PC-3 (cell line): ENCODE measurements at regions not wholly inside any gene's neighbourhood (a gene's known extent, or its start where the extent isn't known, plus 50 kb on each side); places are given as distances from the start of the nearest gene placed in this dataset.
"Not testable (repeated sequence)": the region's sequence is repeated elsewhere in the genome, so short reads cannot be mapped to it uniquely, and the experiment has no call there.

Experiments
- ATAC-seq: fragments of 200-7000 bp; cut with Tn5 transposase; 2 replicates; pipeline ENCODE4 v1.9.1; 2020; ENCODE audit warnings: mild to moderate bottlenecking, moderate library complexity
- BruUV-seq: library from RNA; stranded (reverse); fragments of 400-500 nt; replicated peaks from 2 replicates; lab custom pipeline; 2021; lab: Mats Ljungman, UMichigan
- CTCF ChIA-PET: fragments of 300-600 bp; sonication (Branson Sonifier 250); formaldehyde crosslinking; loops from one replicate; lab custom pipeline; 2022; ENCODE audit warnings: antibody characterized with exemption; lab: Charles Lee
- POLR2A ChIA-PET: fragments of 300-600 bp; sonication (Branson Sonifier 250); formaldehyde crosslinking; loops from one replicate; lab custom pipeline; 2022; ENCODE audit warnings: antibody characterized with exemption; ENCODE audit not compliant: unreplicated experiment; lab: Charles Lee
- DNase-seq: peaks from one replicate; pipeline ENCODE4 v3.0.0-alpha.2; 2015
- H2AFZ ChIP-seq: fragments of 300-600 bp; sonication (generic); 2 replicates; pipeline ENCODE4 v1.6.0; 2016; ENCODE audit warnings: antibody characterized with exemption, low read length
- H3F3A ChIP-seq: fragments of 300-600 bp; sonication (generic); one replicate; pipeline ENCODE4 v1.6.0; 2017; ENCODE audit warnings: antibody characterized with exemption, low read length, control low read depth, mild to moderate bottlenecking; ENCODE audit not compliant: unreplicated experiment
- H3K27ac ChIP-seq: fragments of 300-600 bp; sonication (generic); 2 replicates; pipeline ENCODE4 v1.5.1; 2016; ENCODE audit warnings: mild to moderate bottlenecking, low read length
- H3K27me3 ChIP-seq: fragments of 300-600 bp; sonication (generic); 2 replicates; pipeline ENCODE4 v1.6.1; 2016; ENCODE audit warnings: low read length, mixed read lengths
- H3K36me3 ChIP-seq: fragments of 300-600 bp; sonication (generic); 2 replicates; pipeline ENCODE4 v1.6.1; 2016; ENCODE audit warnings: low read depth, mixed run types, low read length, mixed read lengths
- H3K4me1 ChIP-seq: fragments of 300-600 bp; sonication (generic); 2 replicates; pipeline ENCODE4 v1.5.1; 2016; ENCODE audit warnings: low read length; ENCODE audit not compliant: insufficient read depth
- H3K4me2 ChIP-seq: fragments of 300-600 bp; sonication (generic); 2 replicates; pipeline ENCODE4 v1.6.0; 2016; ENCODE audit warnings: low read length
- H3K4me3 ChIP-seq: fragments of 300-600 bp; sonication (generic); 2 replicates; pipeline ENCODE4 v1.5.1; 2016; ENCODE audit warnings: mild to moderate bottlenecking, low read length, mixed read lengths
- H3K79me2 ChIP-seq: fragments of 300-600 bp; sonication (generic); 2 replicates; pipeline ENCODE4 v1.6.1; 2017; ENCODE audit warnings: low read length, mixed read lengths
- H3K9ac ChIP-seq: fragments of 300-600 bp; sonication (generic); 2 replicates; pipeline ENCODE4 v1.6.0; 2016; ENCODE audit warnings: mild to moderate bottlenecking, low read length
- H3K9me2 ChIP-seq: fragments of 300-600 bp; sonication (generic); replicated peaks from 2 replicates; pipeline ENCODE4 v1.6.1; 2016; ENCODE audit warnings: mixed run types, low read length, mixed read lengths
- H3K9me3 ChIP-seq: fragments of 300-600 bp; sonication (generic); 2 replicates; pipeline ENCODE4 v1.6.1; 2016; ENCODE audit warnings: low read length, mixed read lengths
- H4K20me1 ChIP-seq: fragments of 300-600 bp; sonication (generic); 2 replicates; pipeline ENCODE4 v1.6.1; 2016; ENCODE audit warnings: low read length, mixed read lengths
- EZH2 ChIP-seq: fragments of 300-600 bp; sonication (generic); IDR thresholded peaks from one replicate; pipeline ENCODE4 v1.6.1; 2017; ENCODE audit warnings: antibody characterized with exemption, mild to moderate bottlenecking, low read length; ENCODE audit not compliant: unreplicated experiment
- EZH2phosphoT487 ChIP-seq: fragments of 300-600 bp; sonication (generic); IDR thresholded peaks from 2 replicates; pipeline ENCODE4 v1.6.1; 2018; ENCODE audit warnings: mild to moderate bottlenecking, antibody characterized with exemption, low read length, borderline replicate concordance
- intact Hi-C: fragments of 100-400 bp; cut with micrococcal nuclease; formaldehyde crosslinking; loops from 2 replicates; pipeline ENCODE4 v1.9.0; 2023
- TF ChIP-seq, protein P1 (sequence below): fragments of 300-600 bp; sonication (generic); conservative IDR thresholded peaks from 2 replicates; pipeline ENCODE4 v1.5.1; 2017; ENCODE audit warnings: antibody characterized with exemption, low read depth, mild to moderate bottlenecking, low read length

DNA sequence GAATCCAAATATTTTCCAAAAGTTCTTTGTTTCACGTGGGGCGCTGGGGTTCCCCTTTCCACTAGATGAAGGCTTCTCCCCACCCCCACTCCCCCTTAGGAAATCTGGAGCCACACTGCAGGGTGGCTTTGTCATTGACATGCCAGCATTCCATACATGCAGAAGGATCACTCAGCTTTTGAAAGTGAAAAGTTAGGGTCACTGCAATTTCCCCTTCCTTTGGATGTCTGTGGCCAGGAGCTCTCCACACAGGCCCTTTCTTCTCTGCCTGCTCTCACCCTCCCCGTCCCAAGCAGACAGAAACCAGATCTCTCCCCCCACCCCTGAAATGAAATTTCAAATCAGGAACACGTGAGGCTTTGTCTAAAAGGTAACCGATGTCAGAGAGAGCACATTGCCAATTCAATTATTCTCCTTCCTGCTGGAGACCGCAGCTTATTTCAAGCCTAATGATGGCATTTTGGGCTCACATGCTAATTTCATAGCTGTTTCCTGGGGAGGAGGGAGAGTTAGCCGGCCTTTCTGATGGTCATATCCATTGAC, 153.9 kb upstream of the RFLNA start:
- H3K9me3 ChIP-seq = no peaks in the 10 kb centered on the region
- H3K9ac ChIP-seq = no peak overlapping the region
- H3K4me2 ChIP-seq = no peak overlapping the region
- DNase-seq = no peak
- H3K79me2 ChIP-seq = no peaks in the 10 kb centered on the region
- H3K9me2 ChIP-seq = no peaks in the 10 kb centered on the region
- no peak for ATAC-seq
- ChIA-PET POLR2A (no interaction called here), CTCF (no interaction called here)
- H3K4me3 ChIP-seq = no peak overlapping the region
- no peaks in the 10 kb centered on the region for H3F3A ChIP-seq
- intact Hi-C loops = no loop called here
- H3K4me1 ChIP-seq = no peaks in the 10 kb centered on the region
- no peak overlapping the region for H2AFZ ChIP-seq
- BruUV-seq = no TSS peak
- H3K27me3 ChIP-seq = peaks cover 74% of the 10 kb centered on the region
- no peaks in the 10 kb centered on the region for H4K20me1 ChIP-seq
- H3K27ac ChIP-seq = no peak overlapping the region
- H3K36me3 ChIP-seq = no peaks in the 10 kb centered on the region
- TF ChIP-seq EZH2 (no peak), EZH2phosphoT487 (no peak)
- TF ChIP-seq, protein P1, sequence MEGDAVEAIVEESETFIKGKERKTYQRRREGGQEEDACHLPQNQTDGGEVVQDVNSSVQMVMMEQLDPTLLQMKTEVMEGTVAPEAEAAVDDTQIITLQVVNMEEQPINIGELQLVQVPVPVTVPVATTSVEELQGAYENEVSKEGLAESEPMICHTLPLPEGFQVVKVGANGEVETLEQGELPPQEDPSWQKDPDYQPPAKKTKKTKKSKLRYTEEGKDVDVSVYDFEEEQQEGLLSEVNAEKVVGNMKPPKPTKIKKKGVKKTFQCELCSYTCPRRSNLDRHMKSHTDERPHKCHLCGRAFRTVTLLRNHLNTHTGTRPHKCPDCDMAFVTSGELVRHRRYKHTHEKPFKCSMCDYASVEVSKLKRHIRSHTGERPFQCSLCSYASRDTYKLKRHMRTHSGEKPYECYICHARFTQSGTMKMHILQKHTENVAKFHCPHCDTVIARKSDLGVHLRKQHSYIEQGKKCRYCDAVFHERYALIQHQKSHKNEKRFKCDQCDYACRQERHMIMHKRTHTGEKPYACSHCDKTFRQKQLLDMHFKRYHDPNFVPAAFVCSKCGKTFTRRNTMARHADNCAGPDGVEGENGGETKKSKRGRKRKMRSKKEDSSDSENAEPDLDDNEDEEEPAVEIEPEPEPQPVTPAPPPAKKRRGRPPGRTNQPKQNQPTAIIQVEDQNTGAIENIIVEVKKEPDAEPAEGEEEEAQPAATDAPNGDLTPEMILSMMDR = no peak

DNA sequence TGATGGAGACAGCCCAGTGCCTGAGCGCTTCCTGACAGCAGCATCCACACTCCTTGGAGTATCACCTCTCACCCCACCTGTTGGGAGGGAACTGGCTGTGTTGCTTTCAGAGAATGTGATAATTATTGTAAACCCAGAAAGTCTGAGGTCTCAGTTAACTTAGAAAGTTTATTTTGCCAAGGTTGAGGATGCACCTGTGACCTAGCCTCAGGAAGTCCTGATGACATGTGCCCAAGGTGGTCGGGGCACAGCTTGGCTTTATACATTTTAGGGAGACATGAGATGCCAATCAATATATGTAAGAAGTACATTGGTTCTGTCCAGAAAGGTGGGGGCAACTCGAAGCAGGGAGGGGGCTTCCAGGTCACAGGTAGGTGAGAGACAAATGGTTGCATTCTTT, 153.3 kb upstream of the RFLNA start:
- H3K27ac ChIP-seq, H3K4me1 ChIP-seq, DNase-seq, H3K9me2 ChIP-seq, H2AFZ ChIP-seq, H4K20me1 ChIP-seq, H3K9ac ChIP-seq, H3K4me2 ChIP-seq, ATAC-seq, intact Hi-C loops, H3K9me3 ChIP-seq, CTCF ChIA-PET, H3K79me2 ChIP-seq, BruUV-seq, H3F3A ChIP-seq, H3K36me3 ChIP-seq, POLR2A ChIA-PET, H3K4me3 ChIP-seq: not testable (repeated sequence)
- peaks cover 75% of the 10 kb centered on the region for H3K27me3 ChIP-seq

DNA sequence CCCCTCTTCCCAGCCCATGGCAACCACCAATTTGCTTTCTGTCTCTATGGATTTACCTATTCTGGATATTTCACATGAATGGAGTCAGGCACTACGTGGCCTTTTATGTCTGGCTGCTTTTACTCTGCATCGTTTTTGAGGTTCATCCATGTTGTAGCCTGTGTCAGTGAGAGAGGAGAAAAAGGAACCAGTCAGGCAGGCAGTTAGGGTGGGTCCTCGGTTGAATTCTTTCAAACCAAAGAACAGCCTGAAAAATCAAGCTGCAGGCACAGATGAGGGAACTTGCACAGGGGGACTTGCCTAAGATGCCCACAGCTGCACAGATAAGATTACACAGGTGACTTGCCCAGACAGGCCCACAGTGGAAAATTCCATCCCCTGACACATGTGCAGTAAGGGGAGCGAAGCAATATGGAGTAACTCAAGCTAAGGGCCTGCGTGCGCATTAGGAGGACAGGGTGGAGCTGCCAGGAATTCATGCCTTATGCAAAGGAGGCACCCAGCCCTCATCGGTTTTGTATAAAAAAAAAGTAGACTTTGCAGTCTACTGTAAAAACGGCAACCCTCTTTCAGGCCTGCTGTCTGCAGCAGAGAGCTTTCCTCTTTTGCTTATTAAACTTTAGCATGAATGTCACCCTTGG, 152.4 kb upstream of the RFLNA start:
- Histone ChIP-seq H3K27ac (no peak overlapping the region), H3K4me1 (no peaks in the 10 kb centered on the region), H4K20me1 (no peaks in the 10 kb centered on the region), H3K36me3 (no peaks in the 10 kb centered on the region), H3K9me3 (no peaks in the 10 kb centered on the region), H3F3A (no peaks in the 10 kb centered on the region), H2AFZ (no peak overlapping the region), H3K4me2 (no peak overlapping the region), H3K4me3 (no peak overlapping the region), H3K9me2 (no peaks in the 10 kb centered on the region), H3K9ac (no peak overlapping the region), H3K27me3 (peaks cover 75% of the 10 kb centered on the region), H3K79me2 (no peaks in the 10 kb centered on the region)
- ATAC-seq = no peak
- BruUV-seq = no TSS peak
- TF ChIP-seq EZH2 = no peak
- TF ChIP-seq, protein P1 = no peak
- DNase-seq = no peak
- POLR2A ChIA-PET = no interaction called here
- intact Hi-C loops = no loop called here
- CTCF ChIA-PET = no interaction called here
